HepG2 (cell line): ENCODE measurements at regions not wholly inside any gene's neighbourhood (a gene's known extent, or its start where the extent isn't known, plus 50 kb on each side); places are given as distances from the start of the nearest gene placed in this dataset.

ENCODE experiments used
- ATAC-seq: fragments of 200-7000 bp; cut with Tn5 transposase; 3 replicates; pipeline ENCODE4 v1.9.1; 2020; ENCODE audit warnings: mild to moderate bottlenecking, moderate library complexity
- BruUV-seq: library from RNA; stranded (reverse); fragments of 400-500 nt; replicated peaks from 2 replicates; lab custom pipeline; 2021; lab: Mats Ljungman, UMichigan
- CTCF ChIA-PET: fragments of 300-600 bp; formaldehyde crosslinking; extraction: SDS; loops from one replicate; lab custom pipeline; 2021; ENCODE audit warnings: low total read pairs, inconsistent platforms, low intra/inter-chr PET ratio; lab: Yijun Ruan, JAX
- POLR2A ChIA-PET: fragments of 350-600 bp; sonication (Branson Sonifier 250); formaldehyde crosslinking; loops from one replicate; lab custom pipeline; 2020; ENCODE audit warnings: antibody characterized with exemption, inconsistent platforms; lab: Yijun Ruan, JAX
- DNase-seq: peaks from one replicate; pipeline ENCODE4 v3.0.0-alpha.2; 2015; ENCODE audit warnings: low spot score
- FAIRE-seq: peaks from 3 replicates; lab custom pipeline; 2011; peaks lifted over from hg19 to GRCh38; lab: Jason Lieb, UNC
- H2AFZ ChIP-seq: one replicate; pipeline ENCODE4 v1.6.1; 2011; ENCODE audit warnings: low read length, inconsistent platforms
- H3K27ac ChIP-seq: fragments of 300-600 bp; 3 replicates; pipeline ENCODE4 v1.8.0; 2011; ENCODE audit warnings: mixed run types, mild to moderate bottlenecking, mixed read lengths, low read length, inconsistent platforms; ENCODE audit not compliant: insufficient read depth; ENCODE audit errors: extremely low read length
- H3K27me3 ChIP-seq, 2 experiments: fragments of 200-600 bp in 1 of 2; 2 replicates in 1 of 2; 3 replicates in 1 of 2; pipeline versions ENCODE4 v1.6.0 to v1.8.0; 2011; ENCODE audit warnings: low read length in 2 of 2, mild to moderate bottlenecking in 2 of 2, moderate library complexity in 2 of 2, inconsistent platforms in 1 of 2; ENCODE audit not compliant: insufficient read depth in 2 of 2, control insufficient read depth in 1 of 2
- H3K36me3 ChIP-seq, 2 experiments: fragments of 200-600 bp in 1 of 2; replicated peaks in 1 of 2; 2 replicates in 1 of 2; 3 replicates in 1 of 2; pipeline versions ENCODE4 v1.5.1 to v1.8.0; 2011; ENCODE audit warnings: low read length in 2 of 2, inconsistent platforms in 1 of 2; ENCODE audit not compliant: insufficient read depth in 2 of 2, control insufficient read depth in 1 of 2
- H3K4me1 ChIP-seq: 2 replicates; pipeline ENCODE4 v1.5.1; 2012; ENCODE audit warnings: low read length, inconsistent platforms; ENCODE audit not compliant: insufficient read depth
- H3K4me2 ChIP-seq: 2 replicates; pipeline ENCODE4 v1.6.0; 2011; ENCODE audit warnings: low read depth, low read length, inconsistent platforms
- H3K4me3 ChIP-seq, 3 experiments: fragments of 200-600 bp in 1 of 3; sonication (generic), shearing (Covaris generic) in 1 of 3; replicated peaks in 1 of 3; 2 replicates each; pipeline ENCODE4 v1.5.1; 2011 to 2016; ENCODE audit warnings: low read length in 3 of 3, inconsistent platforms in 2 of 3, low read depth in 2 of 3, mild to moderate bottlenecking in 2 of 3, control low read depth in 1 of 3, mixed read lengths in 1 of 3; ENCODE audit not compliant: insufficient read depth in 1 of 3
- H3K79me2 ChIP-seq: one replicate; pipeline ENCODE4 v1.6.1; 2011; ENCODE audit warnings: low read length, inconsistent platforms; ENCODE audit not compliant: insufficient read depth
- H3K9ac ChIP-seq: 2 replicates; pipeline ENCODE4 v1.6.0; 2011; ENCODE audit warnings: mild to moderate bottlenecking, low read depth, low read length, inconsistent platforms; ENCODE audit not compliant: insufficient read depth
- H3K9me3 ChIP-seq: 2 replicates; pipeline ENCODE4 v1.5.1; 2012; ENCODE audit warnings: mild to moderate bottlenecking, low read length
- H4K20me1 ChIP-seq: 2 replicates; pipeline ENCODE4 v1.6.0; 2011; ENCODE audit warnings: inconsistent platforms, mild to moderate bottlenecking, low read length, moderate library complexity; ENCODE audit not compliant: insufficient read depth
- ATF7 ChIP-seq, 2 experiments: fragments of 450-650 bp in 1 of 2; sonication (generic) in 1 of 2; formaldehyde crosslinking in 1 of 2; IDR thresholded peaks; 2 replicates each; pipeline versions ENCODE4 v1.4.0 to v1.6.1; 2016 to 2020; ENCODE audit warnings: antibody characterized with exemption in 1 of 2, mild to moderate bottlenecking in 1 of 2, missing genetic modification reagents in 1 of 2
- SMC3 ChIP-seq: IDR thresholded peaks from 2 replicates; pipeline ENCODE4 v1.6.1; 2011; ENCODE audit warnings: low read length, improper control_type of control experiment
- STAG1 ChIP-seq: sonication (generic); formaldehyde crosslinking; IDR thresholded peaks from 2 replicates; pipeline ENCODE4 v1.4.0; 2020; ENCODE audit warnings: missing genetic modification reagents
- TCF12 ChIP-seq, 2 experiments: fragments of 450-650 bp in 1 of 2; sonication (generic) in 1 of 2; formaldehyde crosslinking in 1 of 2; IDR thresholded peaks; 2 replicates each; pipeline versions ENCODE4 v1.6.1 to v1.8.0; 2017 to 2022; ENCODE audit warnings: antibody characterized with exemption in 1 of 2, mild to moderate bottlenecking in 1 of 2, missing genetic modification reagents in 1 of 2, moderate library complexity in 1 of 2
- ZHX1 ChIP-seq: sonication (generic); formaldehyde crosslinking; IDR thresholded peaks from 2 replicates; pipeline ENCODE4 v1.8.1; 2022; ENCODE audit warnings: low read depth, mild to moderate bottlenecking, missing genetic modification reagents
- ZNF331 ChIP-seq: sonication (generic); formaldehyde crosslinking; IDR thresholded peaks from 2 replicates; pipeline ENCODE4 v1.4.0; 2020; ENCODE audit warnings: missing genetic modification reagents
- ZNF589 ChIP-seq: sonication (generic); formaldehyde crosslinking; conservative IDR thresholded peaks from 2 replicates; pipeline ENCODE4 v1.8.0; 2022; ENCODE audit warnings: mild to moderate bottlenecking, moderate library complexity, missing genetic modification reagents
- whole genome bisulfite sequencing: methylation state at CpG from one replicate; pipeline ENCODE4 v1.1.6; 2017; ENCODE audit warnings: low lambda C conversion rate; 5-methylcytosine and 5-hydroxymethylcytosine counted together
- in situ Hi-C: cut with HindIII; loops from 2 replicates; pipeline ENCODE4 v1.10.0; 2017; ENCODE audit warnings: low pct_unique_long_range_greater_than_20kb; ENCODE audit not compliant: extremely low pct_ligation_motif_present
- intact Hi-C: fragments of 100-400 bp; cut with micrococcal nuclease; formaldehyde crosslinking; loops from one replicate; pipeline ENCODE4 v1.10.0; 2022; ENCODE audit not compliant: unreplicated experiment
- TF ChIP-seq, protein P1 (sequence below): sonication (generic); formaldehyde crosslinking; IDR thresholded peaks from 2 replicates; pipeline ENCODE4 v1.5.0; 2020; ENCODE audit warnings: mild to moderate bottlenecking, missing genetic modification reagents, moderate library complexity

DNA sequence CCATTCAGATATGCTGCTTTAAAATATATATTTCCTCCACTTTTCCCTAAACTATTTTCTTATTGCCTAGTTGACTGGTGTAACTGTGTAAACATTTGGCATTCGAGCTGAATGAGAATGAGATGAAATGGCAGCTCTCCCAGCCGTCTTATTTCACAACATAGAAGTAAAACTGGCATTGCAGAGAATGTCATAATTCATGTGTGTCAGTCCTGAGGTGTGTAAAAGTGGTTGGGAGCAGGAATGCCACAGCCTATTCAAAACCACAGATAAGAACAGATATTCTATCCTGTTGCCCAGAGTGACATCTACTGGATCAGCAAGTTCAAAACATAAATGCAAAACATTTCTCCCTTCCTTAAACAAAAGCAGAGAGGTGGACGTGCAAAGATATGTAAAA, 565.5 kb upstream of the CHAC2 start:
- 3% methylated on average over 3 of the region's 3 CpGs for WGBS

More for the DNA sequence above, 565.5 kb upstream of the CHAC2 start:
- Histone ChIP-seq H3K9me3 (no peaks in the 10 kb centered on the region), H3K9ac (no peak overlapping the region), H3K4me1 (no peaks in the 10 kb centered on the region), H3K27me3 (no peaks in the 10 kb centered on the region), H2AFZ (no peak overlapping the region), H3K36me3 (no peaks in the 10 kb centered on the region), H4K20me1 (no peaks in the 10 kb centered on the region), H3K27ac (no peak overlapping the region), H3K4me2 (no peak overlapping the region), H3K79me2 (no peaks in the 10 kb centered on the region), H3K4me3 (no peak overlapping the region)
- TF ChIP-seq STAG1 (CRISPR knock-in tag) (peak; percentile 76), TCF12 (IDR thresholded peaks at IDR 0.05) (no peak), TCF12 (CRISPR knock-in tag; IDR thresholded peaks at IDR 0.05) (no peak), ATF7 (IDR thresholded peaks at IDR 0.05) (no peak), ATF7 (CRISPR knock-in tag; IDR thresholded peaks at IDR 0.05) (no peak), ZHX1 (CRISPR knock-in tag) (no peak), SMC3 (peak; percentile 37), ZNF331 (CRISPR knock-in tag) (no peak), ZNF589 (no peak)
- TF ChIP-seq, protein P1, sequence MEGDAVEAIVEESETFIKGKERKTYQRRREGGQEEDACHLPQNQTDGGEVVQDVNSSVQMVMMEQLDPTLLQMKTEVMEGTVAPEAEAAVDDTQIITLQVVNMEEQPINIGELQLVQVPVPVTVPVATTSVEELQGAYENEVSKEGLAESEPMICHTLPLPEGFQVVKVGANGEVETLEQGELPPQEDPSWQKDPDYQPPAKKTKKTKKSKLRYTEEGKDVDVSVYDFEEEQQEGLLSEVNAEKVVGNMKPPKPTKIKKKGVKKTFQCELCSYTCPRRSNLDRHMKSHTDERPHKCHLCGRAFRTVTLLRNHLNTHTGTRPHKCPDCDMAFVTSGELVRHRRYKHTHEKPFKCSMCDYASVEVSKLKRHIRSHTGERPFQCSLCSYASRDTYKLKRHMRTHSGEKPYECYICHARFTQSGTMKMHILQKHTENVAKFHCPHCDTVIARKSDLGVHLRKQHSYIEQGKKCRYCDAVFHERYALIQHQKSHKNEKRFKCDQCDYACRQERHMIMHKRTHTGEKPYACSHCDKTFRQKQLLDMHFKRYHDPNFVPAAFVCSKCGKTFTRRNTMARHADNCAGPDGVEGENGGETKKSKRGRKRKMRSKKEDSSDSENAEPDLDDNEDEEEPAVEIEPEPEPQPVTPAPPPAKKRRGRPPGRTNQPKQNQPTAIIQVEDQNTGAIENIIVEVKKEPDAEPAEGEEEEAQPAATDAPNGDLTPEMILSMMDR (CRISPR knock-in tag) = peak; percentile 60
- no TSS peak for BruUV-seq
- CTCF ChIA-PET = no interaction called here
- in situ Hi-C loops (no loop called here), intact Hi-C loops (loop anchor here (1.0 kb wide), 2 partner anchors 183 to 392 kb away; no protein-coding TSS in a partner anchor)
- DNase-seq (peak; percentile 25), FAIRE-seq (no peak), ATAC-seq (peak; percentile 86)
- POLR2A ChIA-PET = no interaction called here
